Fibroblast of skin of left biceps (primary cell): ENCODE measurements at regions not wholly inside any gene's neighbourhood (a gene's known extent, or its start where the extent isn't known, plus 50 kb on each side); places are given as distances from the start of the nearest gene placed in this dataset.

Experiments
- DNase-seq, 2 experiments: peaks; one replicate each; pipeline ENCODE4 v3.0.0-alpha.2; 2013; ENCODE audit warnings: low read depth in 2 of 2

GRCh38 chr13:76795701-76796695 is 90.2 kb downstream of the KCTD12 start:
- DNase-seq, result no peak

- DNase-seq, result peak; percentile 57 to 59
Observed at GRCh38 chr13:76792731-76793347, 93.4 kb downstream of the KCTD12 start.

GRCh38 chr13:76790980-76791819 is 95.0 kb downstream of the KCTD12 start:
- no peak for DNase-seq

GRCh38 chr13:76790526-76790925 is 95.7 kb downstream of the KCTD12 start:
- no peak for DNase-seq

GRCh38 chr13:76783798-76784197 is 102.4 kb downstream of the KCTD12 start:
- DNase-seq, result no peak

- DNase-seq, result no peak
Observed at GRCh38 chr13:76778853-76779252, 107.4 kb downstream of the KCTD12 start.

- DNase-seq, result no peak
Observed at GRCh38 chr13:76777096-76777495, 109.1 kb downstream of the KCTD12 start.

- DNase-seq, result no peak
Observed at GRCh38 chr13:76775088-76775740, 111.0 kb downstream of the KCTD12 start.

GRCh38 chr13:76773448-76774094 is 112.6 kb downstream of the KCTD12 start:
- DNase-seq, result peak in 1 of 2 experiments; percentile 40

- DNase-seq, result no peak
Observed at GRCh38 chr13:76772241-76772640, 114.0 kb downstream of the KCTD12 start.

GRCh38 chr13:76769271-76769791 is 116.9 kb downstream of the KCTD12 start:
- no peak for DNase-seq

GRCh38 chr13:76768384-76768783 is 117.8 kb downstream of the KCTD12 start:
- no peak for DNase-seq

- DNase-seq, result no peak
Observed at GRCh38 chr13:76764916-76765315, 121.3 kb downstream of the KCTD12 start.

GRCh38 chr13:76764429-76764828 is 121.8 kb downstream of the KCTD12 start:
- DNase-seq, result no peak

- DNase-seq, result no peak
Observed at GRCh38 chr13:76762721-76763120, 123.5 kb downstream of the KCTD12 start.

GRCh38 chr13:76759877-76760276 is 126.3 kb downstream of the KCTD12 start:
- no peak for DNase-seq

- DNase-seq, result no peak
Observed at GRCh38 chr13:76758738-76759137, 127.5 kb downstream of the KCTD12 start.

GRCh38 chr13:76758257-76758656 is 127.9 kb downstream of the KCTD12 start:
- DNase-seq, result no peak

- DNase-seq, result no peak
Observed at GRCh38 chr13:76756451-76756850, 129.8 kb downstream of the KCTD12 start.

GRCh38 chr13:76754414-76754813 is 131.8 kb downstream of the KCTD12 start:
- no peak for DNase-seq

- DNase-seq, result no peak
Observed at GRCh38 chr13:76751278-76751677, 134.9 kb downstream of the KCTD12 start.
